Stimulated activated CD8-positive, alpha-beta memory T cell treated with anti-CD3 and anti-CD28 coated beads, Interleukin-7, amount 100 ng/mL, for 24 hours (primary cell): ENCODE measurements at regions not wholly inside any gene's neighbourhood (a gene's known extent, or its start where the extent isn't known, plus 50 kb on each side); places are given as distances from the start of the nearest gene placed in this dataset.

Experiments
- DNase-seq: peaks from one replicate; pipeline ENCODE4 v3.0.0-alpha.2; 2020; ENCODE audit warnings: low read depth

GRCh38 chr3:177300842-177301241 is 103.6 kb upstream of the TBL1XR1 start:
- no peak for DNase-seq

GRCh38 chr3:177306252-177306651 is 109.0 kb upstream of the TBL1XR1 start:
- DNase-seq = no peak

- DNase-seq = no peak
Observed at GRCh38 chr3:177307391-177307790, 110.1 kb upstream of the TBL1XR1 start.

- DNase-seq = no peak
Observed at GRCh38 chr3:177307826-177308225, 110.5 kb upstream of the TBL1XR1 start.

- no peak for DNase-seq
Observed at GRCh38 chr3:177308286-177308685, 111.0 kb upstream of the TBL1XR1 start.

- DNase-seq = no peak
Observed at GRCh38 chr3:177308911-177309310, 111.6 kb upstream of the TBL1XR1 start.

GRCh38 chr3:177312491-177312890 is 115.2 kb upstream of the TBL1XR1 start:
- no peak for DNase-seq

- no peak for DNase-seq
Observed at GRCh38 chr3:177314897-177315296, 117.6 kb upstream of the TBL1XR1 start.

GRCh38 chr3:177317247-177317646 is 120.0 kb upstream of the TBL1XR1 start:
- DNase-seq = no peak

- no peak for DNase-seq
Observed at GRCh38 chr3:177318559-177318958, 121.3 kb upstream of the TBL1XR1 start.

- DNase-seq = no peak
Observed at GRCh38 chr3:177320765-177321247, 123.5 kb upstream of the TBL1XR1 start.

- DNase-seq = no peak
Observed at GRCh38 chr3:177321819-177322218, 124.5 kb upstream of the TBL1XR1 start.

- DNase-seq = no peak
Observed at GRCh38 chr3:177322881-177323280, 125.6 kb upstream of the TBL1XR1 start.

- DNase-seq = no peak
Observed at GRCh38 chr3:177329854-177330253, 132.6 kb upstream of the TBL1XR1 start.

- no peak for DNase-seq
Observed at GRCh38 chr3:177330779-177331178, 133.5 kb upstream of the TBL1XR1 start.

- no peak for DNase-seq
Observed at GRCh38 chr3:177331203-177331835, 134.0 kb upstream of the TBL1XR1 start.

- no peak for DNase-seq
Observed at GRCh38 chr3:177332955-177333354, 135.7 kb upstream of the TBL1XR1 start.

- no peak for DNase-seq
Observed at GRCh38 chr3:177333533-177334520, 136.5 kb upstream of the TBL1XR1 start.

- no peak for DNase-seq
Observed at GRCh38 chr3:177334803-177335202, 137.5 kb upstream of the TBL1XR1 start.

GRCh38 chr3:177335728-177336127 is 138.4 kb upstream of the TBL1XR1 start:
- DNase-seq = no peak

GRCh38 chr3:177336873-177337450 is 139.7 kb upstream of the TBL1XR1 start:
- no peak for DNase-seq

- DNase-seq = peak; percentile 43
Observed at GRCh38 chr3:177337541-177338331, 140.5 kb upstream of the TBL1XR1 start.
